HEK293 (cell line): ENCODE measurements at regions not wholly inside any gene's neighbourhood (a gene's known extent, or its start where the extent isn't known, plus 50 kb on each side); places are given as distances from the start of the nearest gene placed in this dataset.

Experiments
- MZF1 ChIP-seq: fragments of 450-650 bp; formaldehyde crosslinking; IDR thresholded peaks from 2 replicates; pipeline ENCODE4 v1.5.1; 2017; ENCODE audit warnings: missing biosample characterization, missing genetic modification characterization, borderline replicate concordance
- ZBTB26 ChIP-seq: fragments of 450-650 bp; formaldehyde crosslinking; optimal IDR thresholded peaks from 2 replicates; pipeline ENCODE3; 2016; ENCODE audit warnings: missing biosample characterization, mild to moderate bottlenecking, missing genetic modification characterization
- ZFP37 ChIP-seq: fragments of 450-650 bp; formaldehyde crosslinking; IDR thresholded peaks from 2 replicates; pipeline ENCODE4 v1.5.1; 2016; ENCODE audit warnings: missing biosample characterization, missing genetic modification characterization
- ZNF510 ChIP-seq: fragments of 450-650 bp; formaldehyde crosslinking; IDR thresholded peaks from 2 replicates; pipeline ENCODE4 v1.5.1; 2018; ENCODE audit warnings: mild to moderate bottlenecking, missing genetic modification characterization, missing biosample characterization; ENCODE audit not compliant: insufficient replicate concordance
- ZNF530 ChIP-seq: fragments of 450-650 bp; formaldehyde crosslinking; IDR thresholded peaks from 2 replicates; pipeline ENCODE4 v1.5.1; 2016; ENCODE audit warnings: low read depth, missing biosample characterization, missing genetic modification characterization
- ZNF76 ChIP-seq: fragments of 450-650 bp; formaldehyde crosslinking; IDR thresholded peaks from 2 replicates; pipeline ENCODE4; 2016; ENCODE audit warnings: low read depth, missing biosample characterization, missing genetic modification characterization, borderline replicate concordance
- TF ChIP-seq, protein P1 (sequence below): fragments of 450-650 bp; formaldehyde crosslinking; IDR thresholded peaks from 2 replicates; pipeline ENCODE4 v1.5.1; 2016; ENCODE audit warnings: missing biosample characterization, missing genetic modification characterization
- TF ChIP-seq, protein P2 (sequence below): fragments of 450-650 bp; formaldehyde crosslinking; IDR thresholded peaks from 2 replicates; pipeline ENCODE4 v1.5.1; 2016; ENCODE audit warnings: missing biosample characterization, missing genetic modification characterization

GRCh38 chr12:19960527-19960926, 407.8 kb upstream of the PDE3A start:
- TF ChIP-seq ZNF76 (tag by site-specific recombination) (no peak), ZBTB26 (tag by site-specific recombination) (no peak), ZNF530 (tag by site-specific recombination) (no peak), ZNF510 (no peak), MZF1 (no peak), ZFP37 (tag by site-specific recombination) (no peak)
- TF ChIP-seq, protein P1, sequence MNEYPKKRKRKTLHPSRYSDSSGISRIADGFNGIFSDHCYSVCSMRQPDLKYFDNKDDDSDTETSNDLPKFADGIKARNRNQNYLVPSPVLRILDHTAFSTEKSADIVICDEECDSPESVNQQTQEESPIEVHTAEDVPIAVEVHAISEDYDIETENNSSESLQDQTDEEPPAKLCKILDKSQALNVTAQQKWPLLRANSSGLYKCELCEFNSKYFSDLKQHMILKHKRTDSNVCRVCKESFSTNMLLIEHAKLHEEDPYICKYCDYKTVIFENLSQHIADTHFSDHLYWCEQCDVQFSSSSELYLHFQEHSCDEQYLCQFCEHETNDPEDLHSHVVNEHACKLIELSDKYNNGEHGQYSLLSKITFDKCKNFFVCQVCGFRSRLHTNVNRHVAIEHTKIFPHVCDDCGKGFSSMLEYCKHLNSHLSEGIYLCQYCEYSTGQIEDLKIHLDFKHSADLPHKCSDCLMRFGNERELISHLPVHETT (tag by site-specific recombination), result no peak
- TF ChIP-seq, protein P2, sequence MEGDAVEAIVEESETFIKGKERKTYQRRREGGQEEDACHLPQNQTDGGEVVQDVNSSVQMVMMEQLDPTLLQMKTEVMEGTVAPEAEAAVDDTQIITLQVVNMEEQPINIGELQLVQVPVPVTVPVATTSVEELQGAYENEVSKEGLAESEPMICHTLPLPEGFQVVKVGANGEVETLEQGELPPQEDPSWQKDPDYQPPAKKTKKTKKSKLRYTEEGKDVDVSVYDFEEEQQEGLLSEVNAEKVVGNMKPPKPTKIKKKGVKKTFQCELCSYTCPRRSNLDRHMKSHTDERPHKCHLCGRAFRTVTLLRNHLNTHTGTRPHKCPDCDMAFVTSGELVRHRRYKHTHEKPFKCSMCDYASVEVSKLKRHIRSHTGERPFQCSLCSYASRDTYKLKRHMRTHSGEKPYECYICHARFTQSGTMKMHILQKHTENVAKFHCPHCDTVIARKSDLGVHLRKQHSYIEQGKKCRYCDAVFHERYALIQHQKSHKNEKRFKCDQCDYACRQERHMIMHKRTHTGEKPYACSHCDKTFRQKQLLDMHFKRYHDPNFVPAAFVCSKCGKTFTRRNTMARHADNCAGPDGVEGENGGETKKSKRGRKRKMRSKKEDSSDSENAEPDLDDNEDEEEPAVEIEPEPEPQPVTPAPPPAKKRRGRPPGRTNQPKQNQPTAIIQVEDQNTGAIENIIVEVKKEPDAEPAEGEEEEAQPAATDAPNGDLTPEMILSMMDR (tag by site-specific recombination), result no peak
